A673 (cell line): ENCODE measurements at regions not wholly inside any gene's neighbourhood (a gene's known extent, or its start where the extent isn't known, plus 50 kb on each side); places are given as distances from the start of the nearest gene placed in this dataset.
"Not testable (repeated sequence)": the region's sequence is repeated elsewhere in the genome, so short reads cannot be mapped to it uniquely, and the experiment has no call there.

Experiments used
- BruUV-seq: library from RNA; stranded (reverse); fragments of 400-500 nt; replicated peaks from 2 replicates; lab custom pipeline; 2021; lab: Mats Ljungman, UMichigan
- CTCF ChIA-PET: fragments of 300-600 bp; sonication (Branson Sonifier 250); formaldehyde crosslinking; loops from one replicate; lab custom pipeline; 2022; ENCODE audit warnings: antibody characterized with exemption; lab: Charles Lee
- POLR2A ChIA-PET: fragments of 300-600 bp; sonication (Branson Sonifier 250); formaldehyde crosslinking; loops from one replicate; lab custom pipeline; 2022; ENCODE audit warnings: antibody characterized with exemption; ENCODE audit not compliant: low non-redundant PET; lab: Charles Lee
- DNase-seq: peaks from one replicate; pipeline ENCODE4 v3.0.0-alpha.2; 2015; ENCODE audit warnings: low spot score
- H3K27ac ChIP-seq: fragments of 200-600 bp; sonication (generic); 2 replicates; pipeline ENCODE4 v1.5.1; 2016; ENCODE audit warnings: mixed run types, low read depth, mild to moderate bottlenecking, mixed read lengths, antibody characterized with exemption, low read length; ENCODE audit not compliant: poor library complexity, severe bottlenecking
- H3K27me3 ChIP-seq: fragments of 200-600 bp; sonication (generic); replicated peaks from 2 replicates; pipeline ENCODE4 v1.6.1; 2017; ENCODE audit warnings: mixed run types, low read depth, mild to moderate bottlenecking, mixed read lengths, antibody characterized with exemption, low read length; ENCODE audit not compliant: insufficient read depth, poor library complexity
- H3K36me3 ChIP-seq: fragments of 200-600 bp; sonication (generic); 2 replicates; pipeline ENCODE4 v1.6.1; 2016; ENCODE audit warnings: mixed run types, mild to moderate bottlenecking, mixed read lengths, antibody characterized with exemption, low read length; ENCODE audit not compliant: insufficient read depth, poor library complexity, severe bottlenecking
- H3K4me1 ChIP-seq: fragments of 200-600 bp; sonication (generic); 2 replicates; pipeline ENCODE4 v1.6.1; 2017; ENCODE audit warnings: mixed run types, mild to moderate bottlenecking, mixed read lengths, antibody characterized with exemption, low read length; ENCODE audit not compliant: insufficient read depth, poor library complexity, severe bottlenecking
- H3K4me3 ChIP-seq: fragments of 200-600 bp; sonication (generic); 2 replicates; pipeline ENCODE4 v1.5.1; 2016; ENCODE audit warnings: low read depth, mixed run types, mild to moderate bottlenecking, mixed read lengths, low read length; ENCODE audit not compliant: poor library complexity, severe bottlenecking
- H3K9me3 ChIP-seq: fragments of 200-600 bp; sonication (generic); 2 replicates; pipeline ENCODE4 v1.6.1; 2016; ENCODE audit warnings: mixed run types, low read depth, mild to moderate bottlenecking, mixed read lengths, antibody characterized with exemption, low read length; ENCODE audit not compliant: poor library complexity, severe bottlenecking
- CTCF ChIP-seq: fragments of 300-800, 200-600 bp; sonication (generic); conservative IDR thresholded peaks from 2 replicates; pipeline ENCODE4 v1.5.1; 2017; ENCODE audit warnings: low read depth, mild to moderate bottlenecking, antibody characterized with exemption, low read length, moderate library complexity, mixed read lengths
- EZH2 ChIP-seq: fragments of 200-600 bp; sonication (generic); IDR thresholded peaks from 2 replicates; pipeline ENCODE4 v1.6.1; 2017; ENCODE audit warnings: borderline replicate concordance, low read depth, mild to moderate bottlenecking, mixed read lengths, antibody characterized with exemption, low read length; ENCODE audit not compliant: poor library complexity, severe bottlenecking
- intact Hi-C: fragments of 100-400 bp; cut with micrococcal nuclease; formaldehyde crosslinking; loops from one replicate; pipeline ENCODE4 v1.10.0; 2022; ENCODE audit not compliant: unreplicated experiment

GRCh38 chr10:121380211-121380610 lies 218.0 kb downstream of the FGFR2 start:
- no peak for DNase-seq
- CTCF ChIA-PET: no interaction called here
- no TSS peak for BruUV-seq

DNA sequence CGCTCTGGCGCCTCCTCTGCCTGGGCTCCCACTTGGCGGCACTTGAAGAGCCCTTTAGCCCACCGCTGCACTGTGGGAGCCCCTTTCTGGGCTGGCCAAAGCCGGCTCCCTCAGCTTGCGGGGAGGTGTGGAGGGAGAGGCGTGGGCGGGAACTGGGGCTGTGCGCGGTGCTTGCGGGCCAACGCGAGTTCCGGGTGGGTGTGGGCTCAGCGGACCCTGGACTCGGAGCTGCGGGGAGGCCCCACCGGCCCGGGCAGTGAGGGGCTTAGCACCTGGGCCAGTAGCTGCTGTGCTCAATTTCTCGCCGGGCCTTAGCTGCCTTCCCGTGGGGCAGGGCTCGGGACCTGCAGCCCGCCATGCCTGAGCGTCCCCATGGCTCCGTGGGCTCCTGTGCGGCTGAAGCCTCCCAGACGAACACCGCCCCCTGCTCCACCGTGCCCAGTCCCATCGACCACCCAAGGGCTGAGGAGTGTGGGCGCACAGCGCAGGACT lies 216.2 kb downstream of the FGFR2 start:
- CTCF ChIA-PET, H3K27ac ChIP-seq: not testable (repeated sequence)

More at GRCh38 chr10:121380211-121380610, 218.0 kb downstream of the FGFR2 start:
- Histone ChIP-seq H3K9me3 (no peaks in the 10 kb centered on the region), H3K27ac (no peak overlapping the region), H3K4me1 (no peaks in the 10 kb centered on the region), H3K36me3 (no peaks in the 10 kb centered on the region), H3K4me3 (no peak overlapping the region), H3K27me3 (peaks cover 6% of the 10 kb centered on the region)
- POLR2A ChIA-PET: no interaction called here
- TF ChIP-seq EZH2 (no peak), CTCF (no peak)
- intact Hi-C loops: no loop called here

DNA sequence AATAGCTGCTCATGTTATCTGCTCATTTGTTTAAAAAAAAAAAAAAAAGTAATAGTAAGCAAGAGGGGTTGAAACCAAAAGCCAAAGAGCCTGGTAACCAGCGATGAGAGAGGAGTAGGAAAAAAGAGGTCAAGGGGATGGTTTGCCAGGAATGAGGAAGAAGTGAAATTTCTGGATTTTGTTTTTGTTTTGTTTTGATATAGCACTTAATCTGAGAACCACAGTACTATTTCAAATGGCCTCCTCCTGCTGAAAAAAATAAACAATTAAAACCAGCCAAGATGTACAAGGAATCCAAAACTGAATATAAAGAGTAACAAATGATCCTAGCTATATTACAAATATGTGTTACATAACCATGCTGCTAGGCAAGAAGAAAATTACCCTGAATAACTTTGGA lies 213.1 kb downstream of the FGFR2 start:
- Histone ChIP-seq H3K4me1 (no peaks in the 10 kb centered on the region), H3K9me3 (no peaks in the 10 kb centered on the region), H3K4me3 (no peak overlapping the region), H3K36me3 (no peaks in the 10 kb centered on the region), H3K27me3 (no peaks in the 10 kb centered on the region), H3K27ac (no peak overlapping the region)
- DNase-seq: no peak
- ChIA-PET CTCF (no interaction called here), POLR2A (no interaction called here)
- BruUV-seq: no TSS peak
- TF ChIP-seq CTCF (no peak), EZH2 (no peak)
- intact Hi-C loops: no loop called here

More for the DNA sequence above, 216.2 kb downstream of the FGFR2 start:
- BruUV-seq, H3K9me3 ChIP-seq, DNase-seq, POLR2A ChIA-PET, H3K4me3 ChIP-seq, H3K4me1 ChIP-seq, H3K27me3 ChIP-seq, intact Hi-C loops, H3K36me3 ChIP-seq: not testable (repeated sequence)

DNA sequence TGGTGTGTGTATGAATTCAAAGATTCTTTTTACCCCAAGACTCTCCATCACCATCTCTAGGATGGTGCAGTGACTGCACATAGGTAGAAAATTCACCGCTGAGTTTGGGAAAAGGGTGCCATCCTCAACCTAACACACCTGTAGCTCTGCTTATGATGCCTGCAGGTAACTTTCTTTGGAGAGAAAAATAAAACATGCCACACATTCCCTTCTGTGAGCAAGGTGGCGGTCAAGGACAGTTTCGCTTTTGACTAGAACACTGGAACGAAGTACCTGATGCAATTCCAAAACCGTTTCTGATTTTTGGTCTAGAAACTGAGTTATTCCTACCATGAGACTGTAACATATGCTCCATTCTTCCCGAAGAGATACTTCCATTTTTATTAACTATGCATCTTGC lies 205.6 kb downstream of the FGFR2 start:
- DNase-seq: no peak
- Histone ChIP-seq H3K27ac (no peak overlapping the region), H3K27me3 (peaks cover 24% of the 10 kb centered on the region), H3K36me3 (no peaks in the 10 kb centered on the region), H3K4me1 (no peaks in the 10 kb centered on the region), H3K9me3 (no peaks in the 10 kb centered on the region), H3K4me3 (no peak overlapping the region)
- TF ChIP-seq CTCF: no peak
- ChIA-PET POLR2A (no interaction called here), CTCF (no interaction called here)
- intact Hi-C loops: no loop called here
- BruUV-seq: no TSS peak
